ENCODE measurements at regions not wholly inside any gene's neighbourhood (a gene's known extent, or its start where the extent isn't known, plus 50 kb on each side); places are given as distances from the start of the nearest gene placed in this dataset.
"Not testable (repeated sequence)": the region's sequence is repeated elsewhere in the genome, so short reads cannot be mapped to it uniquely, and the experiment has no call there.

GRCh38 chr6:23692184-23692583, 433.8 kb upstream of the NRSN1 start:
- no peak for DNase-seq

- DNase-seq: no peak
These were observed 429.0 kb upstream of the NRSN1 start for GRCh38 chr6:23696992-23697391.

- no peak for DNase-seq
These were observed 421.4 kb upstream of the NRSN1 start for GRCh38 chr6:23704479-23705052.

- DNase-seq: no peak
These were observed 420.3 kb upstream of the NRSN1 start for GRCh38 chr6:23705697-23706096.

DNA sequence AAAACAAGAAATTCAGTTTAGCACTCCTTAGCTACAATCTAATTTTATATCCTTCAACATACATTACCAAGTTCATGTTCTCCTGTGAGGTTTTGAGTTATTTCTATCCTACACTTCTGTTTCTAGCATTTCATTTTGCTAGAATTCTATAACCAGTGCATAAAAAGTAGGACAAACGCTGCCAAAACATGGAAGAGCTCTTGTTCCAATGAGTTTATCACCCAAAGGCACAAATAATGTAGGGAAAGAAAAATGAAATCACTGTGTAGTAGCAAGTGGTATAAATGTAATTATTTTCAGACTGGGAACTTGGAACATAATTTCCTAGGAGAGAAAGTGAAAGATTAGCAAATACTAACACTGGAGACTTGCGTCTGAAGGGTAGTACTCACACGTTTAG, 413.3 kb upstream of the NRSN1 start:
- no peak for DNase-seq

GRCh38 chr6:23713211-23713610, 412.8 kb upstream of the NRSN1 start:
- no peak for DNase-seq

- no peak for DNase-seq
These were observed 397.3 kb upstream of the NRSN1 start for GRCh38 chr6:23728707-23729106.

DNA sequence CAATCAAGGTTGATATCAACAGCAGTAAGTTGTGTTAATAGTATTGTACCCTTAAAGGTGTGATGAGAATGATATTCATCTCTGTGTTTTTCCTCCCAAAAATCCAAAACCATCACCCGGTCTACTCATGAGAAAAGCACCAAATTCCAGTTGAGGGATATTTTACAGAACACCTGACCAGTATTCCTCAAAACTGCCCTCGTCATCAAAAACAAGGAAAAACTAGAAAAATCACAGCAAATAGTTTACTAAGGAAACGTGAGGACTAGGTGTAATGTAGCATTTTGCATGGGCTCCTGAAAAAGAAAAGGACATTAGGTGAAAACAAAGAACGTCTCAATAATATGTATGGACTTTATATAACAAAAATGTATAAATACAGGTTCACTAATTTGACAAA, 394.4 kb upstream of the NRSN1 start:
- no peak for DNase-seq

DNA sequence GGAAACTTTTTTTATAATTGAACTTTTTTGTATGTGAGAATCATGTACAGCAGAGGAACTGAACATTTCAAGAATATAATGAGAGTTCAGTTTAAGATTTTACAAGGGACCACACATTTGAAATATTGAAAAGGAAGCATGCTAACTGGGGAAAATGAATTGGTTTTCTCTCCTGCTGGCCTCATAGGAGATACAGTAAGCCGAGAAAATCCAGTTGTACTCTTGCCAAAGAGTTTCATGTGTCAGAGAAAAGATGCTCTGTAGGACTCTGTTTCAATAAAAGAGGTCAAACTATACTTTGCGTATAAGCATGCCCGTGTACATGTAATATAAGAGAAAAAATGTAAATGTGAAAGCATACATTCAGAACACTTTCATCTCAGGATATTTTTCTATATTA, 393.5 kb upstream of the NRSN1 start:
- DNase-seq: no peak

DNA sequence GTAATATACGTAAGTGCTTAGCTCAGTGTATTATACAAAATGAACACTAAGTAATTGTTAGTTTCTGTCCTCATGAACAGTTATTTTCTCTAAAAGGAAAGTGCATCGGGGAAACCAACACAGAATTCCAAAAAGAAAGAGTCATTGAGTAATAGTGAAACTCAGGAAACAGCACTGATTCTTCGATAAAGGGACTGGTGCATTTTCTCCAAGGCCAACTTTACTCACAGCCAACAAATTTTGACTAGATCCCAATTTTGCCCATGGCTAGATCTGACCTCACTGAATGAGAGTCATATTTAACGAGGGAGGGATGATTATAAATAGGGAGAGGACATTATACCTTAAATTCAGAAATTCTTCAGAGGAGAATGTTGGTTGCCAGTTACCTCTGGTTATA, 390.9 kb upstream of the NRSN1 start:
- DNase-seq: no peak

GRCh38 chr6:23736577-23736976, 389.4 kb upstream of the NRSN1 start:
- no peak for DNase-seq

GRCh38 chr6:23747239-23747638, 378.8 kb upstream of the NRSN1 start:
- no peak for DNase-seq

DNA sequence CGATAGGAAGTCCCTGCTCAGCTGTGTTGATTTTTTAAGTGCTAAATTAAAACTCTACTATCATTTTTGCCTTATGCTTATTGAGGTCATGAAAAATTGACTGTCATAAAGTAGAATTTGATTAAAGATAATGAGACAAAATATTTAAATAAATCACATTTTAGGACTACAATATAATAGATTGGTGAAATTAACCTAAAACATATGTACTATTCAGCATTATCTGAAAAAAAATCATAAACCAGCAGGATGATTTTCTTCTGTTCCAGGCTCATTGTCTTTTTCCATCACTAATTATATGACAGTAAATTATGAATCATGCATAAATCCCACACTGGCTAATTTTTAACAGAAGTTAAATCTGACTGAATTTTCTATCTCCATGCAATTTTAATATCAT, 373.6 kb upstream of the NRSN1 start:
- DNase-seq: no peak

GRCh38 chr6:23754197-23754596, 371.8 kb upstream of the NRSN1 start:
- DNase-seq: no peak

GRCh38 chr6:23775127-23775526, 350.9 kb upstream of the NRSN1 start:
- DNase-seq: no peak

DNA sequence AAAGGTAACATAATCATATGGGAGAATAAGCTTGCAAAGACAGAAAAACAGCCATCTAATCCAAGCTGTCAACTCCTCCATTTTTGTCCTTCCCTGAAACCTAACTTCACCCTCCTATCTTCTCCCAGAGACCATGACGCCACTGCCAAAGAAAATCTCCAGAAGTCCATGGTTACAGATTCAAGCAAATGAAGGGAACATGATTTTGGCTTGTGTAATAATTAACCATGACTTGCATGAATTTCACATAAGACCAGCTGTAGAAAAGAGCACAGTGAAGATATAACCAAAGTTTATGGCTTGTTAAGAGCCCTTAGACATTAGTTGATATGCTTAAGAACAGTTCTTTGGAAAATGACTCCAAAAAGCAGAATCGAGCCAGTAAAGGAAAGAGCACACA, 342.1 kb upstream of the NRSN1 start:
- no peak for DNase-seq

- no peak for DNase-seq
These were observed 341.6 kb upstream of the NRSN1 start for GRCh38 chr6:23784301-23784919.

DNA sequence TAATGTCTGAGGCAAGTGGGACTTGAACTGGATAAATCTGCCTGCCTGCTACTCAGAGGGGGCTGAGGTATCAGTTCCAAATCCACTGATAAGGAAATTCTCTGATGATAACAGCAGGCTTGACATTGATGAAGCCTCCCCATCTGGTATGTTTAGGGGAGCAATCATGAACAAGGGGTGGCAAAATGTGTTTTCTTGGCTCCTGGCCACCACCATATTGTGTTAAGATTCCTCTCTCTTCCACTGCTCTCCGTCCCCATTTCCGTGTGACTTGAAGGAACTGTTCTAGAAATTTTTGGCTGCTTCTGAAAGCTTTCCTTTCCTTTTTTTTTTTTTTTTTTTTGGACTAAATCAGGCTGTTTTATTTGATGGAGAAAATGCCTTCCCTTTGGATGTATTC, 335.3 kb upstream of the NRSN1 start:
- no peak for DNase-seq

- no peak for DNase-seq
These were observed 329.0 kb upstream of the NRSN1 start for GRCh38 chr6:23797041-23797440.

- DNase-seq: not testable (repeated sequence)
These were observed 321.7 kb upstream of the NRSN1 start for GRCh38 chr6:23804289-23804688.

DNA sequence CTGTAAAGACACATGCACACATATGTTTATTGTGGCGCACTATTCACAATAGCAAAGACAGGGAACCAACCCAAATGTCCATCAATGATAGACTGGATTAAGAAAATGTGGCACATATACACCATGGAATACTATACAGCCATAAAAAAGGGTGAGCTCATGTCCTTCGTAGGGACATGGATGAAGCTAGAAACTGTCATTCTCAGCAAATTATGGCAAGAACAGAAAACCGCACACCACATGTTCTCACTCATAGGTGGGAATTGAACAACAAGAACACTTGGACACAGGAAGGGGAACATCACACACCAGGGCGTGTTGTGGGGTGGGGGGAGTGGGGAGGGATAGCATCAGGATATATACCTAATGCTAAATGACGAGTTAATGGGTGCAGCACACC, 304.9 kb upstream of the NRSN1 start:
- DNase-seq: not testable (repeated sequence)

- DNase-seq: no peak
These were observed 302.6 kb upstream of the NRSN1 start for GRCh38 chr6:23823421-23823820.

DNA sequence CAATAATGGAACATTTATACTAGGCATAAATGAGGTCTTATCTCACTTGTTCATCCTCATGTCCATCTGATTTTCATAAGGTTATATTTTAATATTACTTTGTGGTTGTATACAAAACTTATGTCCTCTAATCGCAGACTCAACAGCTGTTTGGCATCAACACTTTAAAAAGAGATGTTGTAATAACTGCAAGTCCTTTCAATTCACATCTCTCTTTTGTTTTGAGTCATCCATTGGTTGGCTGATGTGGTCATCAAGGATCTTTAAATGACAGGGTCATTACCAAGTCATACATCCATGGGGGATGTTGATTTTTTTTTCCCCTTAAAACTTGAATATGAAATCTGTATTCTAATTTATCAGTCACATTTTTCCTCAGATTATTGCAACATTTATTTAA, 299.4 kb upstream of the NRSN1 start:
- no peak for DNase-seq

- DNase-seq: no peak
These were observed 297.2 kb upstream of the NRSN1 start for GRCh38 chr6:23828861-23829260.

DNA sequence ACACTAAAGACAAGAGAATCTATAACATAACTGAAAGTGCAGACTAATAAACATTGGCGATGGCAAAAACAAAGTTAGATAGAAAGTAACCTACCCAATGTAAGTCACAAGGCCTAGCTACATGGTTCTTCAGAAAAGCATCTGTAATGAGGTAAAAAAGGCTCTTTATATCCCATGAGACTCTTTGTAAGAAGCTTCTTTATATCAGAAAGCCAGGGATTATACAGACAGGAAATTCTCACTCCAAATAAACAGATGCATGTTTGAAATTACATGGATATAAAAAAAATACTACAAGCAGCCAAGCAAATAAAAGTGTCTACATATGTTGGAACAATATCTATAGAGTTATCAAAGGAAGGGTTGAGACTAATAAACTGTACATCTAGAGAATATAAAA, 284.9 kb upstream of the NRSN1 start:
- DNase-seq: no peak
